ENCODE measurements at regions not wholly inside any gene's neighbourhood (a gene's known extent, or its start where the extent isn't known, plus 50 kb on each side); places are given as distances from the start of the nearest gene placed in this dataset.

DNA sequence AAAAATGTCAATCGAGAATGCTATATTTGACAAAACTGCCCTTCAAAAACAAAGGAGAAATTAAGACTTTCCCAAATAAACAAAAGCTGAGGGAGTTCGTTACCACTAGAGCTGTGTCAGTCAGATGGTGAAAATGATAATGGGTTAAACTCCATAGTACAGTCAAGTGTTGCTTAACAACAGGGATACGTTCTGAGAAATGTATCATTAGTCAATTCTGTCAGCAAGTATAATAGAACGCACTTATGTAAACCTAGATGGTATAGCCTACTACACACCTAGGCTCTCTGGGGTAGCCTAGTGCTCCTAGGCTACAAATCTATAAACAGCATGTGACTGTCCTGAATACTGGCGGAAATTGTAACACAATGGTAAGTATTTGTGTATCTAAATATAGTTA lies 138.7 kb downstream of the DRD1 start:
- no peaks in the 10 kb centered on the region for H3K79me2 ChIP-seq (ENCODE audit: insufficient read depth, low read length)
- H3K4me2 ChIP-seq (ENCODE audit: low read length), result no peak overlapping the region
- no peaks in the 10 kb centered on the region for H3K9me3 ChIP-seq (ENCODE audit: low read length)
- no peaks in the 10 kb centered on the region for H3K36me3 ChIP-seq (ENCODE audit: insufficient read depth, low read length)
- H3K4me1 ChIP-seq (ENCODE audit: insufficient read depth, low read length, severe bottlenecking), result no peaks in the 10 kb centered on the region
- no peak overlapping the region for H2AFZ ChIP-seq (ENCODE audit: low read length)
- TF ChIP-seq, protein P1, sequence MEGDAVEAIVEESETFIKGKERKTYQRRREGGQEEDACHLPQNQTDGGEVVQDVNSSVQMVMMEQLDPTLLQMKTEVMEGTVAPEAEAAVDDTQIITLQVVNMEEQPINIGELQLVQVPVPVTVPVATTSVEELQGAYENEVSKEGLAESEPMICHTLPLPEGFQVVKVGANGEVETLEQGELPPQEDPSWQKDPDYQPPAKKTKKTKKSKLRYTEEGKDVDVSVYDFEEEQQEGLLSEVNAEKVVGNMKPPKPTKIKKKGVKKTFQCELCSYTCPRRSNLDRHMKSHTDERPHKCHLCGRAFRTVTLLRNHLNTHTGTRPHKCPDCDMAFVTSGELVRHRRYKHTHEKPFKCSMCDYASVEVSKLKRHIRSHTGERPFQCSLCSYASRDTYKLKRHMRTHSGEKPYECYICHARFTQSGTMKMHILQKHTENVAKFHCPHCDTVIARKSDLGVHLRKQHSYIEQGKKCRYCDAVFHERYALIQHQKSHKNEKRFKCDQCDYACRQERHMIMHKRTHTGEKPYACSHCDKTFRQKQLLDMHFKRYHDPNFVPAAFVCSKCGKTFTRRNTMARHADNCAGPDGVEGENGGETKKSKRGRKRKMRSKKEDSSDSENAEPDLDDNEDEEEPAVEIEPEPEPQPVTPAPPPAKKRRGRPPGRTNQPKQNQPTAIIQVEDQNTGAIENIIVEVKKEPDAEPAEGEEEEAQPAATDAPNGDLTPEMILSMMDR (IDR thresholded peaks at IDR 0.05; ENCODE audit: low read length), result no peak
- H3K9ac ChIP-seq (ENCODE audit: low read length), result no peak overlapping the region
- no peak overlapping the region for H3K4me3 ChIP-seq (ENCODE audit: low read depth, low read length, poor library complexity, severe bottlenecking)
- no peaks in the 10 kb centered on the region for H3F3A ChIP-seq (ENCODE audit: insufficient read depth, low read length)
- H3K27ac ChIP-seq (ENCODE audit: low read depth, low read length, poor library complexity, severe bottlenecking), result no peak overlapping the region
- no peaks in the 10 kb centered on the region for H3K27me3 ChIP-seq (ENCODE audit: insufficient read depth, low read length)
- H4K20me1 ChIP-seq (ENCODE audit: insufficient read depth, low read length), result no peaks in the 10 kb centered on the region
- H3K9me2 ChIP-seq (ENCODE audit: low read depth, low read length), result no peaks in the 10 kb centered on the region

DNA sequence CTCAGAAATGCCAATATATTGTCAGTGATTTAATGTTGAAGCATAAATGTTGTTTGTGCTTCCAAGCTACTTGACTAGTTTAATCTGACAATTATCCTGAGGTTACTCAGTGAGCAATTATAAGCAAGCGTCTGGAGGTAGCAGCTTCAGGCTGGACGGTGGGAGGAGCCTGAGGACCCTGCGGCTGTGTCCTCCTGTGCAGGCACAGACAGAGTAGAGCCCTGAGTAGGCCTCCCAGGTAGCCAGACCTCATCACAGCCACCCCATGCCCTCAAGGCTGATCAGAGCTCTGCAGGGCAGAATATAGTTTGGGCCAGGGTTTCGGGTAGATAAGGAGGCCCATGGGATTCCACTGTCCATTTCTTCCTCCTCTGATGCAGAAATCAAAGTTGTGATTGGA lies 153.6 kb downstream of the DRD1 start:
- Histone ChIP-seq H3K4me1 (ENCODE audit: insufficient read depth, low read length, severe bottlenecking) (no peaks in the 10 kb centered on the region), H2AFZ (ENCODE audit: low read length) (no peak overlapping the region), H4K20me1 (ENCODE audit: insufficient read depth, low read length) (no peaks in the 10 kb centered on the region), H3K4me3 (ENCODE audit: low read depth, low read length, poor library complexity, severe bottlenecking) (no peak overlapping the region), H3K9ac (ENCODE audit: low read length) (no peak overlapping the region), H3K27me3 (ENCODE audit: insufficient read depth, low read length) (no peaks in the 10 kb centered on the region), H3K9me2 (ENCODE audit: low read depth, low read length) (no peaks in the 10 kb centered on the region), H3K9me3 (ENCODE audit: low read length) (no peaks in the 10 kb centered on the region), H3F3A (ENCODE audit: insufficient read depth, low read length) (no peaks in the 10 kb centered on the region), H3K79me2 (ENCODE audit: insufficient read depth, low read length) (no peaks in the 10 kb centered on the region), H3K4me2 (ENCODE audit: low read length) (no peak overlapping the region), H3K36me3 (ENCODE audit: insufficient read depth, low read length) (no peaks in the 10 kb centered on the region), H3K27ac (ENCODE audit: low read depth, low read length, poor library complexity, severe bottlenecking) (no peak overlapping the region)
- no peak for TF ChIP-seq EZH2 (IDR thresholded peaks at IDR 0.05; ENCODE audit: borderline replicate concordance, low read length)
- TF ChIP-seq, protein P1 (IDR thresholded peaks at IDR 0.05; ENCODE audit: low read length), result no peak

DNA sequence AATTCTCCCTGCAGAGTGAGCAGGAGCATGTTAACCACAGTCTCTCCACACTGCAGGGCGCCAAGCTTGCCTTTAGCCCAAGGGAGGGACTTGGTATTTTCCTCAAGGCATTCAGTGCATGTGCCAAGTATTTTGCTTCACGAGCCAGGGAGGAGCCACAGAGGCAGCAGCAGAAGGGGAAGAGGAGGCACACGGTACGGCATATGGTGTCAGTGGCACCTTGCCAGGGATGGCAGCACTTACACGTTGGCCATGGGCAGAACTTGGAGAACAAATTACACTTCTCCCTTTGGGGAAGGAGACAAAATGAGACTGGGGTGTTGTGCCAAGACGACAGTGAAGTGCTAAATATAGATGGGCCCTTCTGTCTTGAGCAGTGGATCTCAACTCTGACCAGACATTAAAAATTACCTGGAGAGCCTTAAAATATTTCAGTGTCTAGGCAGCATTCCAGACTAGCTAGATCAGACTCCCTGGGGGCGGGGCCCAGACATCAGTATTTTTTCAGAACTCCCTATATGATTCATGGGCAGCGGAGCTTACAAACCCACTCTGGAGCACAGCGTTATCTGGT lies 155.8 kb downstream of the DRD1 start:
- H3K4me3 ChIP-seq (ENCODE audit: low read depth, low read length, poor library complexity, severe bottlenecking), result no peak overlapping the region
- H3K4me2 ChIP-seq (ENCODE audit: low read length), result no peak overlapping the region
- H3K4me1 ChIP-seq (ENCODE audit: insufficient read depth, low read length, severe bottlenecking), result no peaks in the 10 kb centered on the region
- H3K27ac ChIP-seq (ENCODE audit: low read depth, low read length, poor library complexity, severe bottlenecking), result no peak overlapping the region
- no peaks in the 10 kb centered on the region for H3K36me3 ChIP-seq (ENCODE audit: insufficient read depth, low read length)
- H3K79me2 ChIP-seq (ENCODE audit: insufficient read depth, low read length), result no peaks in the 10 kb centered on the region
- TF ChIP-seq EZH2 (IDR thresholded peaks at IDR 0.05; ENCODE audit: borderline replicate concordance, low read length), result no peak
- TF ChIP-seq, protein P1 (IDR thresholded peaks at IDR 0.05; ENCODE audit: low read length), result no peak
- no peak overlapping the region for H3K9ac ChIP-seq (ENCODE audit: low read length)
- no peaks in the 10 kb centered on the region for H3K9me2 ChIP-seq (ENCODE audit: low read depth, low read length)
- H3K9me3 ChIP-seq (ENCODE audit: low read length), result no peaks in the 10 kb centered on the region
- no peaks in the 10 kb centered on the region for H3F3A ChIP-seq (ENCODE audit: insufficient read depth, low read length)
- no peaks in the 10 kb centered on the region for H4K20me1 ChIP-seq (ENCODE audit: insufficient read depth, low read length)
- H3K27me3 ChIP-seq (ENCODE audit: insufficient read depth, low read length), result no peaks in the 10 kb centered on the region
- no peak overlapping the region for H2AFZ ChIP-seq (ENCODE audit: low read length)

Measured in OCI-LY1 (cell line).